GM06990 (cell line): ENCODE measurements at regions not wholly inside any gene's neighbourhood (a gene's known extent, or its start where the extent isn't known, plus 50 kb on each side); places are given as distances from the start of the nearest gene placed in this dataset.

Experiments
- DNase-seq: peaks from one replicate; pipeline ENCODE4 v3.0.0-alpha.2; 2011; ENCODE audit not compliant: insufficient read length; ENCODE audit errors: extremely low read depth
- H3K27me3 ChIP-seq: replicated peaks from 2 replicates; pipeline ENCODE4 v1.6.0; 2011; ENCODE audit warnings: low read length; ENCODE audit not compliant: control insufficient read depth, insufficient read depth
- H3K36me3 ChIP-seq: 2 replicates; pipeline ENCODE4 v1.5.1; 2011; ENCODE audit warnings: low read length; ENCODE audit not compliant: control insufficient read depth, insufficient read depth
- H3K4me3 ChIP-seq: replicated peaks from 2 replicates; pipeline ENCODE4 v1.5.1; 2011; ENCODE audit warnings: low read depth, mild to moderate bottlenecking, control low read depth, low read length
- CTCF ChIP-seq: IDR thresholded peaks from 2 replicates; pipeline ENCODE4 v1.5.1; 2011; ENCODE audit warnings: low read length, control low read depth, mild to moderate bottlenecking, inconsistent platforms; ENCODE audit not compliant: insufficient read depth, poor library complexity, severe bottlenecking

- no peaks in the 10 kb centered on the region for H3K36me3 ChIP-seq
- no peak for DNase-seq
- no peaks in the 10 kb centered on the region for H3K27me3 ChIP-seq
- no peak for TF ChIP-seq CTCF
- no peak overlapping the region for H3K4me3 ChIP-seq
Observed at GRCh38 chr5:173686950-173687349, 70.5 kb upstream of the BOD1 start.

- no peak for TF ChIP-seq CTCF
- H3K4me3 ChIP-seq: no peak overlapping the region
- no peak for DNase-seq
- H3K27me3 ChIP-seq: no peaks in the 10 kb centered on the region
- H3K36me3 ChIP-seq: no peaks in the 10 kb centered on the region
Observed at GRCh38 chr5:173688703-173689102, 72.3 kb upstream of the BOD1 start.

GRCh38 chr5:173689171-173689736, 72.8 kb upstream of the BOD1 start:
- H3K36me3 ChIP-seq: no peaks in the 10 kb centered on the region
- H3K4me3 ChIP-seq: no peak overlapping the region
- no peak for TF ChIP-seq CTCF
- no peaks in the 10 kb centered on the region for H3K27me3 ChIP-seq
- no peak for DNase-seq

- H3K4me3 ChIP-seq: no peak overlapping the region
- no peaks in the 10 kb centered on the region for H3K27me3 ChIP-seq
- no peak for TF ChIP-seq CTCF
- H3K36me3 ChIP-seq: no peaks in the 10 kb centered on the region
- peak; percentile 48 for DNase-seq
Observed at GRCh38 chr5:173689737-173690360, 73.4 kb upstream of the BOD1 start.

GRCh38 chr5:173691931-173692330, 75.5 kb upstream of the BOD1 start:
- H3K36me3 ChIP-seq: no peaks in the 10 kb centered on the region
- no peak overlapping the region for H3K4me3 ChIP-seq
- TF ChIP-seq CTCF: no peak
- no peak for DNase-seq
- no peaks in the 10 kb centered on the region for H3K27me3 ChIP-seq
